Muscle layer of colon (tissue), 2 donors: ENCODE measurements at regions not wholly inside any gene's neighbourhood (a gene's known extent, or its start where the extent isn't known, plus 50 kb on each side); places are given as distances from the start of the nearest gene placed in this dataset.
"Not testable (repeated sequence)": the region's sequence is repeated elsewhere in the genome, so short reads cannot be mapped to it uniquely, and the experiment has no call there.

Experiments used
- H3K27ac ChIP-seq: one replicate; pipeline ENCODE4 v1.7.0; 2013; ENCODE audit warnings: low read depth, mild to moderate bottlenecking, low read length, moderate library complexity
- H3K27me3 ChIP-seq, 2 donors: one replicate each; pipeline ENCODE4 v1.7.0; 2013; ENCODE audit warnings: low read length in 2 of 2, mild to moderate bottlenecking in 2 of 2; ENCODE audit not compliant: insufficient read depth in 2 of 2, control insufficient read depth in 1 of 2
- H3K36me3 ChIP-seq: one replicate; pipeline ENCODE4 v1.7.0; 2013; ENCODE audit warnings: mild to moderate bottlenecking, low read length; ENCODE audit not compliant: insufficient read depth
- H3K4me1 ChIP-seq: one replicate; pipeline ENCODE4 v1.7.0; 2013; ENCODE audit warnings: mild to moderate bottlenecking, low read length; ENCODE audit not compliant: insufficient read depth
- H3K4me3 ChIP-seq, 2 donors: one replicate each; pipeline ENCODE4 v1.7.0; 2013; ENCODE audit warnings: low read length in 2 of 2, low read depth in 1 of 2, mild to moderate bottlenecking in 1 of 2, moderate library complexity in 1 of 2
- H3K9ac ChIP-seq: one replicate; pipeline ENCODE4 v1.7.0; 2013; ENCODE audit warnings: low read length
- H3K9me3 ChIP-seq: one replicate; pipeline ENCODE4 v1.7.0; 2013; ENCODE audit warnings: mild to moderate bottlenecking, low read length
- donor health status: abdominal sarcoma.
- donor health status: Adenocarcinoma of cecum.

GRCh38 chr12:9293391-9293790 lies 85.2 kb upstream of the PZP start:
- H3K4me1 ChIP-seq, H3K27me3 ChIP-seq, H3K9me3 ChIP-seq, H3K27ac ChIP-seq, H3K36me3 ChIP-seq, H3K9ac ChIP-seq, H3K4me3 ChIP-seq: not testable (repeated sequence)

DNA sequence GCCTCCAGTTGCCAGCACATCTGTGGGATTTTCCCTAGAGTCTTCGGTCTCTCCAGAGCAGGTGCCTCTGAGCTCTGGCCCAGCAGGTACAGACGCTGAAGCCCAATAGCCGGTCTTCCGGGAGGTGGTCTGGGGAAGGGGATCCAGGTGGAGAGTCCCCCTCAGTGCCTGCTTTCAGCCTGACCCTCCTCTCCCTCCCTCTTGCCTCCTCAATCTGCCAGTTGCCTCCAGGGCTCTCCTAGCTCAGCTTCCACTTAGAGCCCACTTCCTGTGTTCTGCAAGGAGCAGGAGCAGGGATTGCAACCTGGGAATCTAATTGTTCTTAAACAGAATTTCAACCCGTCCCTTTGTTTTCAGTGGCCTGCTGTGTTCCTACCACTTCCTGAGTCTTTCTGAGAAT lies 81.8 kb upstream of the PZP start:
- not testable (repeated sequence) for H3K27ac ChIP-seq, H3K9me3 ChIP-seq, H3K9ac ChIP-seq

GRCh38 chr12:9284724-9285123 lies 76.5 kb upstream of the PZP start:
- not testable (repeated sequence) for H3K9ac ChIP-seq, H3K9me3 ChIP-seq, H3K27ac ChIP-seq, H3K36me3 ChIP-seq, H3K4me1 ChIP-seq, H3K27me3 ChIP-seq, H3K4me3 ChIP-seq

More for the DNA sequence above, 81.8 kb upstream of the PZP start:
- not testable (repeated sequence) for H3K4me3 ChIP-seq, H3K4me1 ChIP-seq, H3K36me3 ChIP-seq, H3K27me3 ChIP-seq

- not testable (repeated sequence) for H3K4me3 ChIP-seq, H3K27ac ChIP-seq
Measured at GRCh38 chr12:9284197-9284596, 76.0 kb upstream of the PZP start.

GRCh38 chr12:9283346-9284095 lies 75.3 kb upstream of the PZP start:
- H3K36me3 ChIP-seq, H3K4me1 ChIP-seq, H3K9ac ChIP-seq, H3K4me3 ChIP-seq, H3K27ac ChIP-seq, H3K27me3 ChIP-seq, H3K9me3 ChIP-seq: not testable (repeated sequence)

More at GRCh38 chr12:9284197-9284596, 76.0 kb upstream of the PZP start:
- H3K9ac ChIP-seq, H3K36me3 ChIP-seq, H3K4me1 ChIP-seq, H3K9me3 ChIP-seq, H3K27me3 ChIP-seq: not testable (repeated sequence)

DNA sequence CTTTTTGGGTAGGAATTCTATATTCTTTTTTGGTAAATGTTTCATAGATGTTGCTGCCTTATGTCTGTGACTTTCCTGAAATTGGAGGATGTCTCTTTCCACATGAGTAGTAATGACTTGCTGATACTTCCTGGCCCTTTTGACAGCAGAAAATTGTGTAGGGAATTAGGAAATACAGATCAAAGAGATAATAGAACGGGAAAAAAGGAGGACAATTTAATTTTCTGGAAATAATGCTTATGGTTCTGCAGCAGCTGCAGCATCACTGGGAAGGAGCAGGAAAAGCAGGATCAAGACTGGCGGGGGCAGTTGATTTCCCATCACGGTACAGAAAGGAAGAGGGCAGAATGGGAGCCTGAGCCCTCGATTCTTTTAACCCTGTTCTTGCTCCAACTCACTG lies 68.8 kb upstream of the PZP start:
- H3K9me3 ChIP-seq: no peaks in the 10 kb centered on the region
- no peak overlapping the region for H3K4me3 ChIP-seq
- no peaks in the 10 kb centered on the region for H3K4me1 ChIP-seq
- no peak overlapping the region for H3K27ac ChIP-seq
- H3K36me3 ChIP-seq: no peaks in the 10 kb centered on the region
- no peaks in the 10 kb centered on the region for H3K27me3 ChIP-seq
- no peak overlapping the region for H3K9ac ChIP-seq

GRCh38 chr12:9273276-9273675 lies 65.1 kb upstream of the PZP start:
- Histone ChIP-seq H3K9me3 (no peaks in the 10 kb centered on the region), H3K4me1 (no peaks in the 10 kb centered on the region), H3K27ac (no peak overlapping the region), H3K36me3 (no peaks in the 10 kb centered on the region), H3K4me3 (no peak overlapping the region), H3K27me3 (no peaks in the 10 kb centered on the region), H3K9ac (no peak overlapping the region)

GRCh38 chr12:9271875-9272274 lies 63.7 kb upstream of the PZP start:
- Histone ChIP-seq H3K36me3 (no peaks in the 10 kb centered on the region), H3K9me3 (no peaks in the 10 kb centered on the region), H3K27ac (no peak overlapping the region), H3K9ac (no peak overlapping the region), H3K4me3 (no peak overlapping the region), H3K4me1 (no peaks in the 10 kb centered on the region), H3K27me3 (no peaks in the 10 kb centered on the region)

DNA sequence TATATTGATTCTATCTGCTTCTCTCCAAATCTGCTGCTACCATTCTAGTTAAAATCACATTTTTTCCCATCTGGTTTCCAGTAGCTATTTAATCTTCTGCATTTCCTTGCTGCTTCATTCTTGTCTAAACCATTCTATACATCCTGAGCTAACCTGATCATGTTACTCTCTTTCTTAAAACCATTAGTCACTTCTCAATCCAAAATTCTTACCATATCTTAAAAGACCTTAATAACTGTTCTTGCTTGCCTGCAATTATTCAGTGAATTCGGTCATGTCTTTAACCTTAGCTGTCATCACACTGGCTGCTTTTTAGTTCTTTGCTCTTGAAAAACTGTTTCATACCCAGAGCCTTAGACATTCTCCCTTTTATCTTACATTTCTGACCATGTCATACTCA lies 56.4 kb upstream of the PZP start:
- no peaks in the 10 kb centered on the region for H3K36me3 ChIP-seq
- no peak overlapping the region for H3K9ac ChIP-seq
- H3K4me3 ChIP-seq: no peak overlapping the region
- no peaks in the 10 kb centered on the region for H3K4me1 ChIP-seq
- H3K27ac ChIP-seq: no peak overlapping the region
- no peaks in the 10 kb centered on the region for H3K27me3 ChIP-seq
- no peaks in the 10 kb centered on the region for H3K9me3 ChIP-seq

DNA sequence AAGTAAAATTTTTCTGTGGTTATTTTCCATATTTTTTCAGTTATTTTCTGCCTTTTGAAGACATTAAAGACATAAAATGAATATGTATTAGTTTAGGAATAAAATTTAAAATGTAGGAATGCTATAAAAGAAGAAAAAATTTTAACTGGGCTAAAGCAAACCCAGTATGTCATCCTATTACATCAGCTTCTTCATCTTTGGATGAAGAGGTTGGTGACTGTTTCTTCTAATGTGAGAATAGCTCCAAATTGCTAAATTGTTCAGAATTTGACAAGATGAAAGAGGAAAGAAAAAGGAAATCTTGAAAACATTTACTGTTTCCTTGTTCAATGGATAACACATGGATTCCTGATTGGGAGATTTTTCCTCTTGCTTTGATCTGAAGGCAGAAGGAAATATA lies 52.7 kb upstream of the PZP start:
- Histone ChIP-seq H3K4me3 (no peak overlapping the region), H3K27me3 (no peaks in the 10 kb centered on the region), H3K27ac (no peak overlapping the region), H3K4me1 (no peaks in the 10 kb centered on the region), H3K9me3 (no peaks in the 10 kb centered on the region), H3K9ac (no peak overlapping the region), H3K36me3 (no peaks in the 10 kb centered on the region)

GRCh38 chr12:9258676-9259075 lies 50.5 kb upstream of the PZP start:
- H3K36me3 ChIP-seq: no peaks in the 10 kb centered on the region
- no peaks in the 10 kb centered on the region for H3K27me3 ChIP-seq
- H3K9me3 ChIP-seq: no peaks in the 10 kb centered on the region
- no peak overlapping the region for H3K27ac ChIP-seq
- no peak overlapping the region for H3K9ac ChIP-seq
- H3K4me1 ChIP-seq: no peaks in the 10 kb centered on the region
- H3K4me3 ChIP-seq: no peak overlapping the region
